CD8-positive, alpha-beta memory T cell (primary cell): ENCODE measurements at regions not wholly inside any gene's neighbourhood (a gene's known extent, or its start where the extent isn't known, plus 50 kb on each side); places are given as distances from the start of the nearest gene placed in this dataset.

Experiments
- CTCF ChIA-PET: fragments of 350-600 bp; sonication (Branson Sonifier 250); formaldehyde crosslinking; loops from one replicate; lab custom pipeline; 2021; ENCODE audit warnings: antibody characterized with exemption; lab: Charles Lee
- POLR2A ChIA-PET: fragments of 350-600 bp; sonication (Branson Sonifier 250); formaldehyde crosslinking; loops from one replicate; lab custom pipeline; 2021; ENCODE audit warnings: antibody characterized with exemption; lab: Charles Lee
- DNase-seq, 5 donors: peaks; one replicate each; pipeline versions ENCODE4 v3.0.0 to v3.0.0-alpha.2; 2020 to 2022; ENCODE audit warnings: mixed read lengths in 1 of 5
- H3K27ac ChIP-seq: one replicate; pipeline ENCODE4 v1.7.0; 2013; ENCODE audit warnings: low read depth, mild to moderate bottlenecking, low read length, moderate library complexity
- H3K27me3 ChIP-seq: 2 replicates; pipeline ENCODE4 v1.7.0; 2013; ENCODE audit warnings: low read length, mild to moderate bottlenecking; ENCODE audit not compliant: insufficient read depth, poor library complexity, severe bottlenecking
- H3K36me3 ChIP-seq: 2 replicates; pipeline ENCODE4 v1.7.0; 2013; ENCODE audit warnings: mild to moderate bottlenecking, low read length, moderate library complexity; ENCODE audit not compliant: insufficient read depth
- H3K4me1 ChIP-seq: 2 replicates; pipeline ENCODE4 v1.7.0; 2013; ENCODE audit warnings: mild to moderate bottlenecking, low read length, moderate library complexity; ENCODE audit not compliant: insufficient read depth
- H3K4me3 ChIP-seq: 2 replicates; pipeline ENCODE4 v1.7.0; 2013; ENCODE audit warnings: mild to moderate bottlenecking, low read length
- H3K9me3 ChIP-seq: 2 replicates; pipeline ENCODE4 v1.7.0; 2013; ENCODE audit warnings: mild to moderate bottlenecking, low read length
- H3K27ac Mint-ChIP-seq, 8 donors: one replicate each; pipeline ENCODE4 v1.8.0; 2020 to 2021; ENCODE audit warnings: mixed read lengths in 8 of 8, mild to moderate bottlenecking in 6 of 8, inconsistent platforms in 3 of 8, moderate library complexity in 3 of 8
- H3K27me3 Mint-ChIP-seq, 2 donors: one replicate each; pipeline ENCODE4 v1.8.0; 2020 to 2021; ENCODE audit warnings: mixed read lengths in 2 of 2, mild to moderate bottlenecking in 1 of 2, moderate library complexity in 1 of 2
- H3K36me3 Mint-ChIP-seq, 3 donors: one replicate each; pipeline ENCODE4 v1.8.0; 2020 to 2021; ENCODE audit warnings: mixed read lengths in 3 of 3, inconsistent platforms in 1 of 3, mild to moderate bottlenecking in 1 of 3
- H3K4me1 Mint-ChIP-seq, 3 donors: one replicate each; pipeline ENCODE4 v1.8.0; 2020 to 2021; ENCODE audit warnings: mixed read lengths in 3 of 3, inconsistent platforms in 1 of 3, mild to moderate bottlenecking in 1 of 3
- H3K4me3 Mint-ChIP-seq, 7 donors: one replicate each; pipeline ENCODE4 v1.8.0; 2020 to 2021; ENCODE audit warnings: mixed read lengths in 7 of 7, mild to moderate bottlenecking in 6 of 7, moderate library complexity in 4 of 7, inconsistent platforms in 2 of 7
- H3K9me3 Mint-ChIP-seq, 5 donors: one replicate each; pipeline ENCODE4 v1.8.0; 2020 to 2022; ENCODE audit warnings: mixed read lengths in 5 of 5, mild to moderate bottlenecking in 3 of 5, moderate library complexity in 2 of 5, inconsistent platforms in 1 of 5

GRCh38 chr12:67752226-67752732 is 103.7 kb downstream of the DYRK2 start:
- ChIA-PET CTCF (no interaction called here), POLR2A (interaction anchor here (0.7 kb wide), 1 partner anchor 27 kb away, joined by 3 read pairs; no protein-coding TSS in a partner anchor)
- Histone ChIP-seq H3K9me3 (no peaks in the 10 kb centered on the region), H3K36me3 (no peaks in the 10 kb centered on the region), H3K4me1 (no peaks in the 10 kb centered on the region), H3K4me3 (no peak overlapping the region), H3K27ac (no peak overlapping the region), H3K27me3 (no peaks in the 10 kb centered on the region)
- H3K4me1 Mint-ChIP-seq = peaks cover 0 to 6% (median 3%) of the 10 kb centered on the region in 3 donors
- H3K9me3 Mint-ChIP-seq = no peaks in the 10 kb centered on the region
- H3K4me3 Mint-ChIP-seq = no peak overlapping the region
- no peak overlapping the region for H3K27ac Mint-ChIP-seq
- H3K27me3 Mint-ChIP-seq = no peaks in the 10 kb centered on the region
- no peak for DNase-seq
- H3K36me3 Mint-ChIP-seq = peaks cover 0 to 13% (median 4%) of the 10 kb centered on the region in 3 donors

- Mint-ChIP-seq H3K4me3 (no peak overlapping the region), H3K27ac (peak overlapping the region in 1 of 8 donors; percentile 42), H3K36me3 (peaks cover 0 to 4% (median 3%) of the 10 kb centered on the region in 3 donors), H3K4me1 (peaks cover 0 to 6% (median 3%) of the 10 kb centered on the region in 3 donors), H3K9me3 (no peaks in the 10 kb centered on the region), H3K27me3 (no peaks in the 10 kb centered on the region)
- H3K27ac ChIP-seq = no peak overlapping the region
- ChIA-PET POLR2A (no interaction called here), CTCF (no interaction called here)
- no peak overlapping the region for H3K4me3 ChIP-seq
- no peaks in the 10 kb centered on the region for H3K27me3 ChIP-seq
- H3K4me1 ChIP-seq = no peaks in the 10 kb centered on the region
- H3K36me3 ChIP-seq = no peaks in the 10 kb centered on the region
- H3K9me3 ChIP-seq = no peaks in the 10 kb centered on the region
- DNase-seq = no peak
Observed at GRCh38 chr12:67754933-67755697, 106.6 kb downstream of the DYRK2 start.

GRCh38 chr12:67757651-67758050 is 109.1 kb downstream of the DYRK2 start:
- POLR2A ChIA-PET = no interaction called here
- CTCF ChIA-PET = no interaction called here
- H3K27ac ChIP-seq = no peak overlapping the region
- Mint-ChIP-seq H3K27me3 (no peaks in the 10 kb centered on the region), H3K4me1 (peaks cover 0 to 6% (median 3%) of the 10 kb centered on the region in 3 donors), H3K36me3 (peaks cover 0 to 3% (median 0%) of the 10 kb centered on the region in 3 donors), H3K4me3 (no peak overlapping the region), H3K27ac (no peak overlapping the region), H3K9me3 (no peaks in the 10 kb centered on the region)
- H3K4me3 ChIP-seq = no peak overlapping the region
- no peaks in the 10 kb centered on the region for H3K9me3 ChIP-seq
- no peaks in the 10 kb centered on the region for H3K36me3 ChIP-seq
- H3K4me1 ChIP-seq = no peaks in the 10 kb centered on the region
- H3K27me3 ChIP-seq = no peaks in the 10 kb centered on the region
- DNase-seq = no peak

- Histone ChIP-seq H3K4me1 (no peaks in the 10 kb centered on the region), H3K9me3 (no peaks in the 10 kb centered on the region), H3K27me3 (no peaks in the 10 kb centered on the region), H3K36me3 (no peaks in the 10 kb centered on the region), H3K4me3 (no peak overlapping the region), H3K27ac (no peak overlapping the region)
- H3K36me3 Mint-ChIP-seq = peaks cover 0 to 3% (median 0%) of the 10 kb centered on the region in 3 donors
- no peaks in the 10 kb centered on the region for H3K27me3 Mint-ChIP-seq
- H3K4me3 Mint-ChIP-seq = no peak overlapping the region
- POLR2A ChIA-PET = no interaction called here
- CTCF ChIA-PET = no interaction called here
- DNase-seq = no peak
- H3K27ac Mint-ChIP-seq = no peak overlapping the region
- H3K9me3 Mint-ChIP-seq = no peaks in the 10 kb centered on the region
- peaks cover 0 to 6% (median 3%) of the 10 kb centered on the region in 3 donors for H3K4me1 Mint-ChIP-seq
Observed at GRCh38 chr12:67758119-67758518, 109.6 kb downstream of the DYRK2 start.

- H3K27ac Mint-ChIP-seq = no peak overlapping the region
- Histone ChIP-seq H3K27ac (no peak overlapping the region), H3K27me3 (no peaks in the 10 kb centered on the region), H3K4me1 (no peaks in the 10 kb centered on the region), H3K4me3 (no peak overlapping the region), H3K36me3 (no peaks in the 10 kb centered on the region), H3K9me3 (no peaks in the 10 kb centered on the region)
- no peaks in the 10 kb centered on the region for H3K9me3 Mint-ChIP-seq
- ChIA-PET POLR2A (no interaction called here), CTCF (no interaction called here)
- H3K27me3 Mint-ChIP-seq = no peaks in the 10 kb centered on the region
- no peak for DNase-seq
- peaks cover 0 to 6% (median 3%) of the 10 kb centered on the region in 3 donors for H3K4me1 Mint-ChIP-seq
- no peak overlapping the region for H3K4me3 Mint-ChIP-seq
- peaks cover 0 to 5% (median 0%) of the 10 kb centered on the region in 3 donors for H3K36me3 Mint-ChIP-seq
Observed at GRCh38 chr12:67758521-67758920, 110.0 kb downstream of the DYRK2 start.

GRCh38 chr12:67759829-67760228 is 111.3 kb downstream of the DYRK2 start:
- CTCF ChIA-PET = no interaction called here
- no peak for DNase-seq
- H3K27ac Mint-ChIP-seq = no peak overlapping the region

GRCh38 chr12:67760586-67761275 is 112.2 kb downstream of the DYRK2 start:
- Histone ChIP-seq H3K4me1 (no peaks in the 10 kb centered on the region), H3K27ac (no peak overlapping the region), H3K9me3 (no peaks in the 10 kb centered on the region), H3K27me3 (no peaks in the 10 kb centered on the region), H3K36me3 (no peaks in the 10 kb centered on the region), H3K4me3 (no peak overlapping the region)
- Mint-ChIP-seq H3K27ac (no peak overlapping the region), H3K27me3 (no peaks in the 10 kb centered on the region), H3K9me3 (no peaks in the 10 kb centered on the region), H3K4me3 (no peak overlapping the region), H3K4me1 (peaks cover 0 to 6% (median 0%) of the 10 kb centered on the region in 3 donors), H3K36me3 (peaks cover 0 to 5% (median 0%) of the 10 kb centered on the region in 3 donors)
- CTCF ChIA-PET = no interaction called here
- POLR2A ChIA-PET = no interaction called here
- no peak for DNase-seq

More at GRCh38 chr12:67759829-67760228, 111.3 kb downstream of the DYRK2 start:
- no peaks in the 10 kb centered on the region for H3K27me3 ChIP-seq
- Mint-ChIP-seq H3K27me3 (no peaks in the 10 kb centered on the region), H3K4me3 (no peak overlapping the region), H3K9me3 (no peaks in the 10 kb centered on the region), H3K4me1 (peaks cover 0 to 6% (median 3%) of the 10 kb centered on the region in 3 donors), H3K36me3 (peaks cover 0 to 5% (median 0%) of the 10 kb centered on the region in 3 donors)
- H3K9me3 ChIP-seq = no peaks in the 10 kb centered on the region
- no peaks in the 10 kb centered on the region for H3K36me3 ChIP-seq
- no peak overlapping the region for H3K27ac ChIP-seq
- no peaks in the 10 kb centered on the region for H3K4me1 ChIP-seq
- POLR2A ChIA-PET = no interaction called here
- H3K4me3 ChIP-seq = no peak overlapping the region

GRCh38 chr12:67761566-67761965 is 113.0 kb downstream of the DYRK2 start:
- no peak overlapping the region for H3K27ac ChIP-seq
- H3K36me3 ChIP-seq = no peaks in the 10 kb centered on the region
- no peaks in the 10 kb centered on the region for H3K4me1 ChIP-seq
- no peaks in the 10 kb centered on the region for H3K27me3 Mint-ChIP-seq
- ChIA-PET CTCF (no interaction called here), POLR2A (no interaction called here)
- H3K27ac Mint-ChIP-seq = peak overlapping the region in 1 of 8 donors; percentile 71
- H3K9me3 ChIP-seq = no peaks in the 10 kb centered on the region
- no peak overlapping the region for H3K4me3 Mint-ChIP-seq
- no peaks in the 10 kb centered on the region for H3K9me3 Mint-ChIP-seq
- DNase-seq = no peak
- no peak overlapping the region for H3K4me3 ChIP-seq
- no peaks in the 10 kb centered on the region for H3K27me3 ChIP-seq
- peaks cover 0 to 5% (median 0%) of the 10 kb centered on the region in 3 donors for H3K36me3 Mint-ChIP-seq
- peaks cover 0 to under 1% (median 0%) of the 10 kb centered on the region in 3 donors for H3K4me1 Mint-ChIP-seq
